Vagina (tissue), 2 donors: ENCODE measurements at regions not wholly inside any gene's neighbourhood (a gene's known extent, or its start where the extent isn't known, plus 50 kb on each side); places are given as distances from the start of the nearest gene placed in this dataset.

Source experiments
- CTCF ChIP-seq, 3 experiments: fragments of 450-650 bp in 2 of 3; fragments of 200-600 bp in 1 of 3; sonication (generic) in 1 of 3; IDR thresholded peaks; one replicate each; pipeline ENCODE4 v1.5.1; 2017 to 2019; ENCODE audit warnings: antibody characterized with exemption in 3 of 3, mild to moderate bottlenecking in 2 of 3, moderate library complexity in 2 of 3
- POLR2A ChIP-seq, 2 donors: fragments of 450-650 bp; IDR thresholded peaks; one replicate each; pipeline ENCODE4 v1.6.1; 2017; ENCODE audit warnings: antibody characterized with exemption in 2 of 2, mild to moderate bottlenecking in 2 of 2, moderate library complexity in 2 of 2
- POLR2AphosphoS5 ChIP-seq, 2 donors: sonication (generic); formaldehyde crosslinking; IDR thresholded peaks; one replicate each; pipeline ENCODE4 v1.9.0; 2017; ENCODE audit warnings: antibody characterized with exemption in 2 of 2, mild to moderate bottlenecking in 2 of 2, low read depth in 1 of 2; ENCODE audit not compliant: insufficient read depth in 1 of 2

GRCh38 chr7:82669141-82669540 is 225.6 kb upstream of the CACNA2D1 start:
- TF ChIP-seq POLR2A (IDR thresholded peaks at IDR 0.05): no peak
- TF ChIP-seq CTCF (IDR thresholded peaks at IDR 0.05): no peak
- TF ChIP-seq POLR2AphosphoS5 (IDR thresholded peaks at IDR 0.05; ENCODE audit: insufficient read depth in 1 of 2, low read depth in 1 of 2): no peak
